Stimulated activated memory B cell treated with anti-CD40 and anti-IgM and Interleukin-4, amounts not matched to agents 10 μg/mL and 1 μg/mL and 100 μg/mL, for 72 hours (primary cell): ENCODE measurements at regions not wholly inside any gene's neighbourhood (a gene's known extent, or its start where the extent isn't known, plus 50 kb on each side); places are given as distances from the start of the nearest gene placed in this dataset.

Source experiments
- ATAC-seq: fragments of 150-1000 bp; cut with Tn5 transposase; 2 replicates; pipeline ENCODE4 v1.10.0; 2021
- H3K27ac Mint-ChIP-seq: one replicate; pipeline ENCODE4 v1.8.0; 2022; ENCODE audit warnings: mild to moderate bottlenecking, mixed read lengths
- H3K27me3 Mint-ChIP-seq: one replicate; pipeline ENCODE4 v1.8.0; 2022; ENCODE audit warnings: mixed read lengths
- H3K36me3 Mint-ChIP-seq: one replicate; pipeline ENCODE4 v1.8.0; 2022; ENCODE audit warnings: mixed read lengths
- H3K4me1 Mint-ChIP-seq: one replicate; pipeline ENCODE4 v1.8.0; 2022; ENCODE audit warnings: mixed read lengths
- H3K4me3 Mint-ChIP-seq: one replicate; pipeline ENCODE4 v1.8.0; 2022; ENCODE audit warnings: mild to moderate bottlenecking, moderate library complexity, mixed read lengths
- H3K9me3 Mint-ChIP-seq: one replicate; pipeline ENCODE4 v1.8.0; 2022; ENCODE audit warnings: mixed read lengths

DNA sequence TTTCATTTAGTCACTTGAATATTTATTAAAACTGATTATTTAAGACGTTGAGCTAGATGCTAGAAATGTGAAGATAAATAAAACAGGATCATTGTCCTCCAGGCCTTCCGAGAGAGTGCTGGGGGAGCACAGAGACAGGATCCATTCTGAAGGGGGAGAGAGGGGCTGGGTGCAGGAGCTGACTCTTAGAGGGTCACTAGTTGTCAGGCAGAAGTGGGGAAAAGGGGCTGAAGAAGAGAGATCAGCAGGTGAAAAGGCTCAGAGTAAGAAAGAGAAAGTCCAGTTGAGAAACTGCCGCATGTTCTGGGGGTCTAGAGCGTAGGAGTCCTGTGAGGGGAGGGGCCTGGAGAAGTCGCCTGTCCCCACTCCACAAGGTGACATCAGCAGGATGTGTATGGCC lies 206.2 kb upstream of the SNX19 start:
- no peak for ATAC-seq
- H3K36me3 Mint-ChIP-seq, result no peaks in the 10 kb centered on the region
- H3K27ac Mint-ChIP-seq, result no peak overlapping the region
- no peak overlapping the region for H3K4me3 Mint-ChIP-seq
- no peaks in the 10 kb centered on the region for H3K4me1 Mint-ChIP-seq
- peaks cover 20% of the 10 kb centered on the region for H3K9me3 Mint-ChIP-seq
- H3K27me3 Mint-ChIP-seq, result no peaks in the 10 kb centered on the region

DNA sequence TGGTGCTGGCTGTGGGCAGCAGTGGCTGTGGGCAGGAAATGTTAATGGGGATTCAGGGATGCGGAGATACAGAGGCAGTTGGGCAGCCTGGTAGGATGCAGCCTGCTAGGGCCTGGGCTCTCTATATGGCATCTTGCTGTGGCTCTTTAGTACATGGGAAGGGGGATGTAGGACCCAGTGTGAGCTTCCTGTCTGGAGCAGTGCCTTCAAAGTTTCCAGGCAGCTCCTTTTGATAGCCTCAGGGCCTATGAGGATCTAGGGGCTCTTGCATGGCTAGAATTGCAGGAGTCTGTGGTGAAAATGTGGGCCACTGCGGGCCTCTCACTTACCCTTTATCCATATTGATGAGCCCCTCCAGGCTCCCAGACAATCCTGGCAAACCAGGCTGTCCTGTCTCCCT lies 213.2 kb upstream of the SNX19 start:
- H3K9me3 Mint-ChIP-seq, result peaks cover 27% of the 10 kb centered on the region
- no peak overlapping the region for H3K27ac Mint-ChIP-seq
- H3K4me3 Mint-ChIP-seq, result no peak overlapping the region
- H3K27me3 Mint-ChIP-seq, result no peaks in the 10 kb centered on the region
- no peaks in the 10 kb centered on the region for H3K4me1 Mint-ChIP-seq
- no peak for ATAC-seq
- H3K36me3 Mint-ChIP-seq, result no peaks in the 10 kb centered on the region

DNA sequence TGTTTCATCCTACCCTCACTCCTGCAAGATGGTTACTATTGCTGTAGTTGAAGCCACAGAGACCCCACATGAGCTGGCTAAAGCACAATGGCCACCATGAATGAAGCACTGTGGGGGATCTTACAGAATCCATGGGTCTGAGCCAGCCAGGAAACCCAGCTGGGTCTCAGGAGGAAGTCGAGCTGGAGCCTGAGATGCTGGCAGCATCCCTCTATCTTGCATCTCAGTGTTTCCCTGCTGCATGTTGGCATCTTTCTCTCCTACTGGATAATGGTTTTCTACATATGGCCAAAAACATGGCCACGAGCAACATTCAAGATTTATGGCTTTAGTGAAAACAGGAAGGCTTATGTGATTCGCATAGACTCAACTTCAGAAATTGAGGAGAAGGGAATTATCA lies 219.3 kb upstream of the SNX19 start:
- Mint-ChIP-seq H3K4me3 (no peak overlapping the region), H3K9me3 (peaks cover 4% of the 10 kb centered on the region), H3K4me1 (no peaks in the 10 kb centered on the region), H3K36me3 (no peaks in the 10 kb centered on the region), H3K27me3 (no peaks in the 10 kb centered on the region), H3K27ac (no peak overlapping the region)
- no peak for ATAC-seq

DNA sequence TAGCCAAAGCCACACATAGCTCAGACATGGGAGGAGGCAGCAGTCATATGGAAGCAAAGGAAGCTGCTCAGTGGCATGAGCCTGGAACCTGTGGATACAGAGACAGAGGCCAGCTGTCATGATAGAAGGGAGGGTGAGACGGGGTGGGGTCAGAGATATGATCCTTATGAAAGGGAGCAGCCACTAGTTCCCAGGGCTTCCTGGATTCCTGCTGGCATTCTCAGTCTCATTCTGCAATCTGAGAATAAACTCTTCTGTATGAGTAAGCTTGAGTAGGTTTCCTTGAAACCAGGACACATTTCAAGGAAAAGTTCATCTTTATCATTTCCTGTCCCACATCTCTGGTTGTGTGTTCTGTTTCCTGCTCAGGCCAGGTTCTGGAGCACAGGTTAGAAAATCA lies 220.2 kb upstream of the SNX19 start:
- no peak overlapping the region for H3K27ac Mint-ChIP-seq
- H3K36me3 Mint-ChIP-seq, result no peaks in the 10 kb centered on the region
- H3K9me3 Mint-ChIP-seq, result peaks cover 4% of the 10 kb centered on the region
- H3K4me1 Mint-ChIP-seq, result no peaks in the 10 kb centered on the region
- H3K27me3 Mint-ChIP-seq, result no peaks in the 10 kb centered on the region
- no peak overlapping the region for H3K4me3 Mint-ChIP-seq
- no peak for ATAC-seq

DNA sequence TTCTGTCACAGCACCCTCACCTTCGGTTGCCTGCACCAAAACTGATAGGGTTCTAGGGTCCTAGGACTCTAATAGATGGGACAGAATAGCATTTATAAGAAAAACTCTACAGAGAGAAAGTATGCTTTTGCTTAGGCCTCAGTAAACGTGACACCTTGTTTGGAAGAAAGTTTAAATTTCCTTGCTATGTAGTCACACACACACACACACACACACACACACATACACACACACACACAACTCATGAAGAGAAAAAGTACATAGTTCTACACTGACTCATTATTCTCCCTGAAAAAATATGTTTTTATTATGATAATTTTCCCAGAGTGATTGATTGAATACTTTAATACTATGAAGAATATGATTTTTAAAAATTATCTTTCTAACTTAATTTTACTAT lies 220.8 kb upstream of the SNX19 start:
- Mint-ChIP-seq H3K36me3 (no peaks in the 10 kb centered on the region), H3K9me3 (peaks cover 2% of the 10 kb centered on the region), H3K27ac (no peak overlapping the region), H3K4me1 (no peaks in the 10 kb centered on the region), H3K27me3 (no peaks in the 10 kb centered on the region), H3K4me3 (no peak overlapping the region)
- ATAC-seq, result no peak

DNA sequence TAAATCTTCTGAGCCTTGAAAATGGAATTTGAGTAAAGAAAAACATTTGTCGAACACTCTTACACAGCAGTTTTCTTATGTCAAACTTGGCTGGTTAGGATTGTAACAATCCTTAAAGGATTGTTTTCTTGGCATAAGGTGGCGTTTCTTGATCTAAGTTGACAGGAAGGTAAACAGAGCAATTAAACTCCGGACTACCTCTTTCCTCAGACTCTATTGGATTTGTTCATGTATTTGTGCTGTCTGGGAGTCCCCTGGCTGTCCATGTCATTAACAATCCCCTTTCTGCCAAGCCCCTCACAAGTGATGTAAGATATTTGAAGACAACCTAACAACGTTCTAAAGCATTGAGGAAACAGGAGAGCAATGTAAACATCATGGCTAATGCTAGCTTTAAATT lies 222.5 kb upstream of the SNX19 start:
- no peaks in the 10 kb centered on the region for H3K36me3 Mint-ChIP-seq
- no peak for ATAC-seq
- no peak overlapping the region for H3K4me3 Mint-ChIP-seq
- H3K27ac Mint-ChIP-seq, result no peak overlapping the region
- H3K4me1 Mint-ChIP-seq, result no peaks in the 10 kb centered on the region
- H3K9me3 Mint-ChIP-seq, result no peaks in the 10 kb centered on the region
- H3K27me3 Mint-ChIP-seq, result no peaks in the 10 kb centered on the region

GRCh38 chr11:131145791-131146190 lies 224.6 kb upstream of the NTM start:
- no peaks in the 10 kb centered on the region for H3K4me1 Mint-ChIP-seq
- no peak for ATAC-seq
- H3K9me3 Mint-ChIP-seq, result peaks cover 3% of the 10 kb centered on the region
- H3K27ac Mint-ChIP-seq, result no peak overlapping the region
- H3K4me3 Mint-ChIP-seq, result no peak overlapping the region
- no peaks in the 10 kb centered on the region for H3K36me3 Mint-ChIP-seq
- H3K27me3 Mint-ChIP-seq, result no peaks in the 10 kb centered on the region

DNA sequence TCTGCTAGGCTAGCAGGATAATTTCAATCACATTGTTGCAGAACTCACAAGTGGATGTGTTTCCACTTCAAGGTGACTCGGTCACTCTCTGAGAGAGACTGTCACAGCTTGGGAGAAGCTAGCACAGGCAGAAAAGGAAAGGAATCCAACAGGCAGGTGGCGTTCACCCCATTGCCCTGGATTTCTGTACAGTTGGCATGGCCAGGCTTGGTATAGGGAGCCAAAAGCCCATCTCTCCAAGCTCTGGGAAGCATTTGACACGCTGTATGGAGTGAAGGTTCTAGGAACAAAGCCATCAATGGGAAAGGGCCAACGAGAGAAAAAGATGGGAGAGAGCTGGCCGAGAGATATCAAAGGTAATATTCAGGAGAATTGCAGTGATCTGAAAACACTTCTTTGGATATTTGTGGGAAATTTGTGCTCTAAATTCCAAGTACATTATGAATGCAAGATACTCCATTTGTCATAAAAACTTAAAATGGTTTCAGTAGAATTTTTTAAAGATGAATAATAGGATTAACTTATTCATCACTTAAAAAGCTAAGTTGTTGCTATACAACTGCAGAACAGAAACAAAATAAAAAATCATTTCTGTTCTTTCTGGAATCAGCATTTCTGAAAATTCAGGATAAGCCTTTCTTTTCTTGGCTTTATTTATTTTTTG lies 223.5 kb upstream of the NTM start:
- Mint-ChIP-seq H3K4me1 (no peaks in the 10 kb centered on the region), H3K9me3 (peaks cover 3% of the 10 kb centered on the region), H3K4me3 (no peak overlapping the region), H3K27me3 (no peaks in the 10 kb centered on the region), H3K27ac (no peak overlapping the region), H3K36me3 (no peaks in the 10 kb centered on the region)
- no peak for ATAC-seq

DNA sequence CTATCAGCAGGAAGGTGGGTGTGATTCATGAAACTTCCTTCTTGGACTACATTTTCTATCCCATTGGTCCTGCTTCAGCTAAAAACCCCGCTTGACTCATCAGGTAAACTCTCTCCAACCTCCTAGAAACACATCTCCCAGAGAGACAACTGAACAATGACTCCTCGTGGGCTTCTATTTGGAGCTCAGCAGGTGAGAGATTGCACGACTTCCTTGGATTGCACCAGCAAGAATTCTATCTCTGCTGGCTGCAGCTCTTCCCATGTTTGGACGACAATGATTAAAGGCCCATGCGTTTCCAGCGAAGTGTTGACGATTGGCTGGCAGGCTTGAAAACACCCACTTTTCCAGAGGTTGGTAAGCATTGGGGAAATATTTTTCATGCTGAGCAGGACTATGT lies 216.1 kb upstream of the NTM start:
- H3K27ac Mint-ChIP-seq, result no peak overlapping the region

DNA sequence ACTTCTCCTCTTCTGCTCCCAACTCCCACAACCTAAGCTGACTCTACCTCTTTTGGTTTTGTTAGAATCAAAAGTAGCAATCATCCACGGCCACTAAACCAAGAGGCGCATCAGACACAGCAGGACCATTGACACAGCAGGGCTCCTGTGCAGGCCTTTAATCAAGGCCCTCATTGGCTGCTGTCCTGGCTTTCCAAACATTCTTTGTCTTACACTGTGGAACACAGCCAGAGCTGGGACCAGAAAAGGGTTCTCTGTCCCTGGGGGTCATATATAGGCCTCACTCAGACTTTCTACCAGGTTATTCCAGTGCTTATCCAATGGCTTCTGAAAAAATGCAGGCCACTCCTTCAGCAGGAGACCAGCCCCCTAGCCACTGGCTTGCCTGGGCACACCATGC lies 212.7 kb upstream of the NTM start:
- H3K36me3 Mint-ChIP-seq, result no peaks in the 10 kb centered on the region
- no peak overlapping the region for H3K4me3 Mint-ChIP-seq
- ATAC-seq, result no peak
- no peaks in the 10 kb centered on the region for H3K9me3 Mint-ChIP-seq
- no peaks in the 10 kb centered on the region for H3K4me1 Mint-ChIP-seq
- H3K27me3 Mint-ChIP-seq, result peaks cover 10% of the 10 kb centered on the region
- no peak overlapping the region for H3K27ac Mint-ChIP-seq

More for the DNA sequence above, 216.1 kb upstream of the NTM start:
- no peak for ATAC-seq
- no peaks in the 10 kb centered on the region for H3K9me3 Mint-ChIP-seq
- no peaks in the 10 kb centered on the region for H3K36me3 Mint-ChIP-seq
- H3K4me1 Mint-ChIP-seq, result no peaks in the 10 kb centered on the region
- no peak overlapping the region for H3K4me3 Mint-ChIP-seq
- H3K27me3 Mint-ChIP-seq, result peaks cover 3% of the 10 kb centered on the region

GRCh38 chr11:131160846-131161245 lies 209.6 kb upstream of the NTM start:
- Mint-ChIP-seq H3K27me3 (peaks cover 10% of the 10 kb centered on the region), H3K27ac (no peak overlapping the region), H3K36me3 (no peaks in the 10 kb centered on the region), H3K4me3 (no peak overlapping the region), H3K9me3 (no peaks in the 10 kb centered on the region), H3K4me1 (no peaks in the 10 kb centered on the region)
- no peak for ATAC-seq

DNA sequence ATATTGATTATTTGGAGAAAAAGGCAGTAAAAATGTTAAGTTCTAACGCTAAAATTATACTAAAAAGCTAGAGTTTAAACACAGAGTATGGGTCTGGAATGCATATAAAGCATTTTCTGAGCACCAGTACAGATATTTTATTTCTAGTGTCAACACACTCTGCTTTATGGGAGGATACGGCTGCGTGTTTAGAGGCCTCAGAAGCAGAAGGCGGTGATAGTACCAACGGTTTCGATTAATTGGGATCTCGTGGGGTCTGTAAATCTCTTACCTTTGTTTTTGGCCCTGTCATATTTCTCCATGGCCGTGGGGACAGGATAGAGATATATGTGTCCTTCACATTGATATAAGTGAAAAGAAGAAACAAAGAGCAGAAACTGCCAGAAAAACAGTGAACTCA lies 206.8 kb upstream of the NTM start:
- no peak overlapping the region for H3K27ac Mint-ChIP-seq
- no peaks in the 10 kb centered on the region for H3K36me3 Mint-ChIP-seq
- H3K27me3 Mint-ChIP-seq, result peaks cover 10% of the 10 kb centered on the region
- no peak for ATAC-seq
- H3K4me1 Mint-ChIP-seq, result no peaks in the 10 kb centered on the region
- H3K9me3 Mint-ChIP-seq, result no peaks in the 10 kb centered on the region
- H3K4me3 Mint-ChIP-seq, result no peak overlapping the region

DNA sequence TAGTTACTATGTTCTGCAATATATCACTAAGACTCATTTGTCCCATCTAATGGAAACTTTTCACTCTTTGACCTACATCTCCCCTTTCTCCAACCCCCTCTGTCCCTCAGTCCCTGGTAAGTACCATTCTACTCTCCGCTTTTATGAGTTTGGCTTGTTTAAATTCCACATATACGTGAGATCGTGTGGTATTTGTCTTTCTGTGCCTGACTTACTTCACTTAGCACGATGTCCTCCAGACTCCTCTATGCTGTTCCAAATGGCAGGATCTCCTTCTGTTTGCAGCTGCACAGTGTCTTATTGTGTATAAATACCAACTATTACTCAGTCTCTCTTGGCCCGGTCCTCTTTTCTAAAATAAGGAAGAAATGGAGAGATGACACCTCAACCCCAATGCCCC lies 205.4 kb upstream of the NTM start:
- no peak for ATAC-seq
- Mint-ChIP-seq H3K4me1 (no peaks in the 10 kb centered on the region), H3K36me3 (no peaks in the 10 kb centered on the region), H3K27me3 (no peaks in the 10 kb centered on the region), H3K4me3 (no peak overlapping the region), H3K27ac (no peak overlapping the region), H3K9me3 (no peaks in the 10 kb centered on the region)

DNA sequence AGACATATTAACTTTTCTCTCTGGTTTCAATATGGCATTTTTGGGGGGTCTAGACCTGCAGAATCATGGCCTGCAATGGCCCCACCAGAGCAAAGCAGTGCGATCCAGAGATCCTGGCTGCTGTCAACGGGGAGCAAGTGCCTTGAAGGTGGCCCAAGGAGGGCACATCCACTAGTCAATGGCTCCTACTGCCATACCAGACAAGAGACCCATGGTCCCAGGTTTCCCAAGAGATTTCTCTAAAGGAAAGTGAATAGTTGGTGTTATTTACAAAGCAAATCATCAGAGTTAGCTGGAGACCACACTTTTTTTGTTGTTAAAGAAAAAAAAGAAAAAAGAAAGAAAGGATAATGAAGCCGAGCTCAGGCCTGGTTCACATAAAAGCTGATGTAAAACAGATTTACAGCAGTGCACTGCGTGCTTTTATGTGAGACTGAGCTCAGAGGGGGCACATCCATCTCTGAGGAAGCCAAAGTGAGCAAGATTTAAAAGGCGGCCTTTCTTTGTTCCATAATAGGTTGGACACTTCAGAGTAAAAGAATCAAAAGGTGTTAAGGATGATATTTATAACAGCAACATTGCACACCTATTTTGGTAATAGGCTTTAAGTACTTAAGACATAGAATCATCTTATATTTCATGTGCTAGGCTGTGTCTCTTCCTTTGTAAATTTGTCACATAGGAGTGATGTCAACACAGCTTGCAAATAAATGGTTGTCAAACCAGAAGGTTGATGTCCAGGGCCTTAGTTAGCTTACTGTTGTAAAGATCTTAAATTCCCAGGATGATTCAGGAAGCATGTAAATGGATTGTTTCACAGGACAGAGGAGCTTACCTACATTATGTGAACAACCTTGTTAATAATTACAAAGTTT lies 201.3 kb upstream of the NTM start:
- no peak for ATAC-seq
- H3K4me1 Mint-ChIP-seq, result no peaks in the 10 kb centered on the region
- no peaks in the 10 kb centered on the region for H3K9me3 Mint-ChIP-seq
- H3K27ac Mint-ChIP-seq, result no peak overlapping the region
- H3K36me3 Mint-ChIP-seq, result no peaks in the 10 kb centered on the region
- H3K4me3 Mint-ChIP-seq, result no peak overlapping the region
- H3K27me3 Mint-ChIP-seq, result no peaks in the 10 kb centered on the region

GRCh38 chr11:131172011-131172410 lies 198.4 kb upstream of the NTM start:
- no peak overlapping the region for H3K4me3 Mint-ChIP-seq
- ATAC-seq, result no peak

DNA sequence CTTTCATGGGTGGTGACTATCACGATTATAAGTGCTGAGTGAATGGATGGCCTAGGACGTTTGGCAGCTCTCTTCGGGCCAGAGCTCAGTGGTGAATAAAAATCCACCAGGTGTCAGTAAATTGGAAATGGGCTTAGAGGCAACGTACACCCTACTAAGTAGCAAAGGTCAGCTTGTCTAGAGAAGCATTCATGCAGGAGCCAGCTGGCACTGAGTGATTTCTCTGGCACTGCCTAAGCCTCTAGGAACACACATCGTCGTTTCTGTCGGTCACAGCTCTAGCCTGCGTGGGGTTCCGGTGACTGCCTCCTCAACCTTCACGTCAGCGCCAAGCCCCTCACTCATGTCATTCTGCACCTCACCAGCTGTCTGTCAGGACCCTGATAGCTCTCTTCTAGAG lies 192.4 kb upstream of the NTM start:
- no peaks in the 10 kb centered on the region for H3K9me3 Mint-ChIP-seq
- no peaks in the 10 kb centered on the region for H3K4me1 Mint-ChIP-seq
- ATAC-seq, result no peak
- H3K36me3 Mint-ChIP-seq, result no peaks in the 10 kb centered on the region
- H3K27me3 Mint-ChIP-seq, result no peaks in the 10 kb centered on the region
- H3K4me3 Mint-ChIP-seq, result no peak overlapping the region
- no peak overlapping the region for H3K27ac Mint-ChIP-seq

More at GRCh38 chr11:131172011-131172410, 198.4 kb upstream of the NTM start:
- H3K4me1 Mint-ChIP-seq, result no peaks in the 10 kb centered on the region
- no peaks in the 10 kb centered on the region for H3K27me3 Mint-ChIP-seq
- no peaks in the 10 kb centered on the region for H3K36me3 Mint-ChIP-seq
- H3K27ac Mint-ChIP-seq, result no peak overlapping the region
- no peaks in the 10 kb centered on the region for H3K9me3 Mint-ChIP-seq
